HG03520 (cell line): ENCODE measurements at regions not wholly inside any gene's neighbourhood (a gene's known extent, or its start where the extent isn't known, plus 50 kb on each side); places are given as distances from the start of the nearest gene placed in this dataset.
"Not testable (repeated sequence)": the region's sequence is repeated elsewhere in the genome, so short reads cannot be mapped to it uniquely, and the experiment has no call there.

Source experiments
- ATAC-seq: cut with Tn5 transposase; IDR thresholded peaks from one replicate; pipeline ENCODE4 v1.9.1; 2021; ENCODE audit warnings: mild to moderate bottlenecking, moderate library complexity; ENCODE audit not compliant: unreplicated experiment

DNA sequence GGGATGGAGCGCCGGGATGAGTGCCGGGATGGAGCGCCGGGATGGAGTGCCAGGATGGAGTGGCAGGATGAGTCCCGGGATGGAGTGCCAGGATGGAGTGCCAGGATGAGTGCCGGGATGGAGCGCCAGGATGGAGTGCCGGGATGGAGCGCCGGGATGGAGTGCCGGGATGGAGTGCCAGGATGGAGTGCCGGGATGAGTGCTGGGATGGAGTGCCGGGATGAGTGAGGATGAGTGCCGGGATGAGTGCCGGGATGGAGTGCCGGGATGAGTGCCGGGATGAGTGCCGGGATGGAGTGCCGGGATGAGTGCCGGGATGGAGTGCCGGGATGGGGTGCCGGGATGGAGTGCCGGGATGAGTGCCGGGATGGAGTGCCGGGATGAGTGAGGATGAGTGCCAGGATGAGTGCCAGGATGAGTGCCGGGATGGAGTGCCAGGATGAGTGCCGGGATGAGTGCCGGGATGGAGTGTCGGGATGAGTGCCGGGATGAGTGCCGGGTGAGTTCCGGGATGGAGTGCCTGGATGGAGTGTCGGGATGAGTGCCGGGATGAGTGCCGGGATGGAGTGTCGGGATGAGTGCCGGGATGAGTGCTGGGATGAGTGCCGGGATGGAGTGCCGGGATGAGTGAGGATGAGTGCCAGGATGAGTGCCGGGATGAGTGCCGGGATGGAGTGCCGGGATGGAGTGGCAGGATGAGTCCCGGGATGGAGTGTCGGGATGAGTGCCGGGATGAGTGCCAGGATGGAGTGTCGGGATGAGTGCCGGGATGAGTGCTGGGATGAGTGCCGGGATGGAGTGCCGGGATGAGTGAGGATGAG, 52.9 kb upstream of the HELT start:
- ATAC-seq: not testable (repeated sequence)

DNA sequence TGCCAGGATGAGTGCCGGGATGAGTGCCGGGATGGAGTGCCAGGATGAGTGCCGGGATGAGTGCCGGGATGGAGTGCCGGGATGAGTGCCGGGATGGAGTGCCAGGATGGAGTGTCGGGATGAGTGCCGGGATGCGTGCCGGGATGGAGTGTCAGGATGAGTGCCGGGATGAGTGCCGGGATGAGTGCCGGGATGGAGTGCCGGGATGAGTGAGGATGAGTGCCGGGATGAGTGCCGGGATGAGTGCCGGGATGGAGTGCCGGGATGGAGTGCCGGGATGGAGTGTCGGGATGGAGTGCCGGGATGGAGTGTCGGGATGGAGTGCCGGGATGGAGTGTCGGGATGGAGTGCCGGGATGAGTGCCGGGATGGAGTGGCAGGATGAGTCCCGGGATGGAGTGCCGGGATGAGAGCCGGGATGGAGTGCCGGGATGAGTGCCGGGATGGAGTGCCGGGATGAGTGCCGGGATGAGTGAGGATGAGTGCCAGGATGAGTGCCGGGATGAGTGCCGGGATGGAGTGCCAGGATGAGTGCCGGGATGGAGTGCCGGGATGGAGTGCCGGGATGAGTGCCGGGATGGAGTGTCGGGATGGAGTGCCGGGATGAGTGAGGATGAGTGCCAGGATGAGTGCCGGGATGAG, 52.1 kb upstream of the HELT start:
- ATAC-seq: not testable (repeated sequence)

DNA sequence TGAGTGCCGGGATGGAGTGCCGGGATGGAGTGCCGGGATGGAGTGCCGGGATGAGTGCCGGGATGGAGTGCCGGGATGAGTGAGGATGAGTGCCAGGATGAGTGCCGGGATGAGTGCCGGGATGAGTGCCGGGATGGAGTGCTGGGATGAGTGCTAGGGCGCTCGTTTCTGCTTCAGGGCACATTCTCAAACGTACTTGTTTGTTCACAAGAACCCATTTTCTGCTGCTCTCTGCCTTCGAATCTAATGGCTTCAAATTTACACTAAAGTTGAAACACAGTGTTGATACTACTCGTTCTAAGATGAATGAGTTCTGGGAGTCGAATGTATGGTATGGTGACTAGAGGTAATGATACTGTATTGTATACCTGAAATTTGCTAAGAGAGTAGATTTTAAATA, 50.6 kb upstream of the HELT start:
- ATAC-seq: not testable (repeated sequence)

DNA sequence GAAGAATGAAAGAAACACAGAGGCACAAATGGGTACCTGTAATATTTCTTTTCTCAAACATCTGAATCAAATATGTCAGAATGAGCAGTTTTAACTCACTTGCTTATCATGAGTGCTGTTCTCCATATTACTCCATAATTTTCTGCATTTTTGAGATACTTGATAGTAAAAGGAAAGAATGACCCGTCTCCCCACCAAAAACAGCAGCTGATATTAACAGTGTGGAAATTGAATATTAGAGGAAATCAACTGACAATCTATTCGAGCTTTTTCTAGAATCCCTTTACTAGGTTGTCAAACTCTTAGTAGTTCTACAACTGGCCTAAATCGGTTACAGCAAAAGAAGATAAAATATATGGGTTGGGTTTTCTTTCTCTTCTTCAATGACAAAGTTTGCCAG, 49.9 kb upstream of the HELT start:
- no peak for ATAC-seq
